ENCODE measurements at regions not wholly inside any gene's neighbourhood (a gene's known extent, or its start where the extent isn't known, plus 50 kb on each side); places are given as distances from the start of the nearest gene placed in this dataset.

GRCh38 chr6:169932491-169932890 lies 181.1 kb downstream of the ERMARD start:
- no peak for TF ChIP-seq EZH2 (IDR thresholded peaks at IDR 0.05; ENCODE audit: borderline replicate concordance, low read depth, low read length, severe bottlenecking)
- TF ChIP-seq, protein P1, sequence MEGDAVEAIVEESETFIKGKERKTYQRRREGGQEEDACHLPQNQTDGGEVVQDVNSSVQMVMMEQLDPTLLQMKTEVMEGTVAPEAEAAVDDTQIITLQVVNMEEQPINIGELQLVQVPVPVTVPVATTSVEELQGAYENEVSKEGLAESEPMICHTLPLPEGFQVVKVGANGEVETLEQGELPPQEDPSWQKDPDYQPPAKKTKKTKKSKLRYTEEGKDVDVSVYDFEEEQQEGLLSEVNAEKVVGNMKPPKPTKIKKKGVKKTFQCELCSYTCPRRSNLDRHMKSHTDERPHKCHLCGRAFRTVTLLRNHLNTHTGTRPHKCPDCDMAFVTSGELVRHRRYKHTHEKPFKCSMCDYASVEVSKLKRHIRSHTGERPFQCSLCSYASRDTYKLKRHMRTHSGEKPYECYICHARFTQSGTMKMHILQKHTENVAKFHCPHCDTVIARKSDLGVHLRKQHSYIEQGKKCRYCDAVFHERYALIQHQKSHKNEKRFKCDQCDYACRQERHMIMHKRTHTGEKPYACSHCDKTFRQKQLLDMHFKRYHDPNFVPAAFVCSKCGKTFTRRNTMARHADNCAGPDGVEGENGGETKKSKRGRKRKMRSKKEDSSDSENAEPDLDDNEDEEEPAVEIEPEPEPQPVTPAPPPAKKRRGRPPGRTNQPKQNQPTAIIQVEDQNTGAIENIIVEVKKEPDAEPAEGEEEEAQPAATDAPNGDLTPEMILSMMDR (IDR thresholded peaks at IDR 0.05; ENCODE audit: borderline replicate concordance, extremely low read depth, low read length, poor library complexity, severe bottlenecking), result no peak
- Histone ChIP-seq H3K9ac (ENCODE audit: low read depth, low read length) (no peak overlapping the region), H3K4me2 (ENCODE audit: insufficient read depth, low read length) (no peak overlapping the region), H3K4me1 (ENCODE audit: insufficient read depth, low read length) (no peaks in the 10 kb centered on the region), H4K20me1 (ENCODE audit: insufficient read depth, low read length) (no peaks in the 10 kb centered on the region), H2AFZ (ENCODE audit: low read depth, low read length) (no peak overlapping the region), H3K36me3 (ENCODE audit: insufficient read depth, low read length) (no peaks in the 10 kb centered on the region), H3K27ac (ENCODE audit: low read length) (no peak overlapping the region), H3K79me2 (ENCODE audit: insufficient read depth, low read length) (no peaks in the 10 kb centered on the region), H3K4me3 (ENCODE audit: low read depth in 1 of 2, low read length in 2 of 2) (no peak overlapping the region), H3K9me3 (ENCODE audit: insufficient read depth, low read length, severe bottlenecking) (peaks cover 7% of the 10 kb centered on the region), H3K27me3 (ENCODE audit: insufficient read depth, low read length, poor library complexity) (no peaks in the 10 kb centered on the region)
- ATAC-seq (ENCODE audit: insufficient read depth, low read depth) (no peak), DNase-seq (no peak)

- H3K27me3 ChIP-seq (ENCODE audit: insufficient read depth, low read length, poor library complexity), result no peaks in the 10 kb centered on the region
- no peaks in the 10 kb centered on the region for H4K20me1 ChIP-seq (ENCODE audit: insufficient read depth, low read length)
- H3K27ac ChIP-seq (ENCODE audit: low read length), result no peak overlapping the region
- H3K79me2 ChIP-seq (ENCODE audit: insufficient read depth, low read length), result no peaks in the 10 kb centered on the region
- no peak overlapping the region for H2AFZ ChIP-seq (ENCODE audit: low read depth, low read length)
- H3K4me2 ChIP-seq (ENCODE audit: insufficient read depth, low read length), result no peak overlapping the region
- ATAC-seq (ENCODE audit: insufficient read depth, low read depth), result no peak
- no peak overlapping the region for H3K9ac ChIP-seq (ENCODE audit: low read depth, low read length)
- H3K4me1 ChIP-seq (ENCODE audit: insufficient read depth, low read length), result no peaks in the 10 kb centered on the region
- TF ChIP-seq, protein P1 (IDR thresholded peaks at IDR 0.05; ENCODE audit: borderline replicate concordance, extremely low read depth, low read length, poor library complexity, severe bottlenecking), result no peak
- TF ChIP-seq EZH2 (IDR thresholded peaks at IDR 0.05; ENCODE audit: borderline replicate concordance, low read depth, low read length, severe bottlenecking), result no peak
- DNase-seq, result no peak
- no peak overlapping the region for H3K4me3 ChIP-seq (ENCODE audit: low read depth in 1 of 2, low read length in 2 of 2)
- peaks cover 7% of the 10 kb centered on the region for H3K9me3 ChIP-seq (ENCODE audit: insufficient read depth, low read length, severe bottlenecking)
- no peaks in the 10 kb centered on the region for H3K36me3 ChIP-seq (ENCODE audit: insufficient read depth, low read length)
Measured at GRCh38 chr6:169931261-169931660, 179.8 kb downstream of the ERMARD start.

DNA sequence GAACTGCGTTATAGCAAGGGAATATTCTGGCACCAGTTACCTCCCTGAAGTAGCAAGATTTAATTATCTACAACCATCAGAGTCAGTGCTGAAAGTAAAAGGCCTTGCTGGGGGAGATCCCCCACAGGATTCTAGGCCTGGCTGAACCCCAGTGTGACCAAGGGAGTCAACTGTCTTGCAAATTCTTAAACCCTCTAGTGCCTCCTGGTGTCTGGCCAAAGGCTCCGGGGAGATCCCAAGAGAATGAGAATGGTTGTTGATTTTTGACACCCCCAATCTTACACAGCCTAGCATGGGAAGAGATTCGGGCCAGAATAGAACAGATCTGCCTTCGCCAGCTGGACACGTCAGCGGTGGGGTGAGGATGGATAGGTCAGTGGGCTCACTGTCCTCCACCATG lies 179.4 kb downstream of the ERMARD start:
- Histone ChIP-seq H3K4me1 (ENCODE audit: insufficient read depth, low read length) (no peaks in the 10 kb centered on the region), H3K27me3 (ENCODE audit: insufficient read depth, low read length, poor library complexity) (no peaks in the 10 kb centered on the region), H4K20me1 (ENCODE audit: insufficient read depth, low read length) (no peaks in the 10 kb centered on the region), H2AFZ (ENCODE audit: low read depth, low read length) (no peak overlapping the region), H3K27ac (ENCODE audit: low read length) (no peak overlapping the region), H3K9ac (ENCODE audit: low read depth, low read length) (no peak overlapping the region), H3K4me3 (ENCODE audit: low read depth in 1 of 2, low read length in 2 of 2) (no peak overlapping the region), H3K36me3 (ENCODE audit: insufficient read depth, low read length) (no peaks in the 10 kb centered on the region), H3K79me2 (ENCODE audit: insufficient read depth, low read length) (no peaks in the 10 kb centered on the region), H3K9me3 (ENCODE audit: insufficient read depth, low read length, severe bottlenecking) (peaks cover 7% of the 10 kb centered on the region), H3K4me2 (ENCODE audit: insufficient read depth, low read length) (no peak overlapping the region)
- DNase-seq (no peak), ATAC-seq (ENCODE audit: insufficient read depth, low read depth) (no peak)
- no peak for TF ChIP-seq EZH2 (IDR thresholded peaks at IDR 0.05; ENCODE audit: borderline replicate concordance, low read depth, low read length, severe bottlenecking)
- TF ChIP-seq, protein P1 (IDR thresholded peaks at IDR 0.05; ENCODE audit: borderline replicate concordance, extremely low read depth, low read length, poor library complexity, severe bottlenecking), result peak; percentile 42

GRCh38 chr6:169927711-169928110 lies 176.3 kb downstream of the ERMARD start:
- Histone ChIP-seq H3K4me2 (ENCODE audit: insufficient read depth, low read length) (no peak overlapping the region), H4K20me1 (ENCODE audit: insufficient read depth, low read length) (no peaks in the 10 kb centered on the region), H3K36me3 (ENCODE audit: insufficient read depth, low read length) (no peaks in the 10 kb centered on the region), H3K4me3 (ENCODE audit: low read depth in 1 of 2, low read length in 2 of 2) (no peak overlapping the region), H3K27ac (ENCODE audit: low read length) (no peak overlapping the region), H3K79me2 (ENCODE audit: insufficient read depth, low read length) (no peaks in the 10 kb centered on the region), H2AFZ (ENCODE audit: low read depth, low read length) (no peak overlapping the region), H3K27me3 (ENCODE audit: insufficient read depth, low read length, poor library complexity) (no peaks in the 10 kb centered on the region), H3K9ac (ENCODE audit: low read depth, low read length) (no peak overlapping the region), H3K4me1 (ENCODE audit: insufficient read depth, low read length) (0 out of 2 replicates have a peak, but pooled peaks cover under 1% of the 10 kb centered on the region), H3K9me3 (ENCODE audit: insufficient read depth, low read length, severe bottlenecking) (peaks cover 7% of the 10 kb centered on the region)
- TF ChIP-seq, protein P1 (IDR thresholded peaks at IDR 0.05; ENCODE audit: borderline replicate concordance, extremely low read depth, low read length, poor library complexity, severe bottlenecking), result no peak
- no peak for TF ChIP-seq EZH2 (IDR thresholded peaks at IDR 0.05; ENCODE audit: borderline replicate concordance, low read depth, low read length, severe bottlenecking)
- DNase-seq, result no peak
- ATAC-seq (ENCODE audit: insufficient read depth, low read depth), result no peak

Measured in DND-41 (cell line).